Activated T-cell treated with anti-CD3 and anti-CD28 coated beads, Interleukin-2, amount 50 U/mL, for 72 hours (primary cell): ENCODE measurements at regions not wholly inside any gene's neighbourhood (a gene's known extent, or its start where the extent isn't known, plus 50 kb on each side); places are given as distances from the start of the nearest gene placed in this dataset.

ENCODE experiments used
- ATAC-seq, 2 donors: fragments of 150-1000 bp; cut with Tn5 transposase; replicated peaks in 1 of 2; 2 replicates each; pipeline ENCODE4 v1.10.0; 2021; ENCODE audit warnings: moderate library complexity in 2 of 2, mild to moderate bottlenecking in 1 of 2
- DNase-seq, 2 donors: peaks; one replicate each; pipeline ENCODE4 v3.0.0; 2021 to 2022; ENCODE audit warnings: mixed read lengths in 1 of 2
- H3K27ac Mint-ChIP-seq: one replicate; pipeline ENCODE4 v1.8.0; 2022; ENCODE audit warnings: mild to moderate bottlenecking, moderate library complexity, mixed read lengths
- H3K27me3 Mint-ChIP-seq: one replicate; pipeline ENCODE4 v1.8.0; 2022; ENCODE audit warnings: low read depth, mixed read lengths
- H3K36me3 Mint-ChIP-seq, 2 donors: one replicate each; pipeline ENCODE4 v1.8.0; 2022; ENCODE audit warnings: mixed read lengths in 2 of 2, mild to moderate bottlenecking in 1 of 2; ENCODE audit not compliant: insufficient read depth in 2 of 2
- H3K4me1 Mint-ChIP-seq: one replicate; pipeline ENCODE4 v1.8.0; 2022; ENCODE audit warnings: low read depth, mixed read lengths
- H3K4me3 Mint-ChIP-seq, 2 donors: one replicate each; pipeline ENCODE4 v1.8.0; 2022; ENCODE audit warnings: mild to moderate bottlenecking in 2 of 2, mixed read lengths in 2 of 2, moderate library complexity in 2 of 2
- H3K9me3 Mint-ChIP-seq, 2 donors: one replicate each; pipeline ENCODE4 v1.8.0; 2022; ENCODE audit warnings: mixed read lengths in 2 of 2

- H3K4me1 Mint-ChIP-seq, result peaks cover 10% of the 10 kb centered on the region
- no peak overlapping the region for H3K27ac Mint-ChIP-seq
- no peak overlapping the region for H3K4me3 Mint-ChIP-seq
- H3K27me3 Mint-ChIP-seq, result peaks cover 4% of the 10 kb centered on the region
- peaks cover 7 to 15% of the 10 kb centered on the region in 2 donors for H3K9me3 Mint-ChIP-seq
- DNase-seq, result no peak
- no peak for ATAC-seq
- peaks cover 0 to 6% of the 10 kb centered on the region in 2 donors for H3K36me3 Mint-ChIP-seq
Observed at GRCh38 chr3:31039145-31039544, 144.7 kb upstream of the GADL1 start.

- H3K4me3 Mint-ChIP-seq, result no peak overlapping the region
- peaks cover 0 to 6% of the 10 kb centered on the region in 2 donors for H3K36me3 Mint-ChIP-seq
- peaks cover 4% of the 10 kb centered on the region for H3K27me3 Mint-ChIP-seq
- peaks cover 10% of the 10 kb centered on the region for H3K4me1 Mint-ChIP-seq
- peaks cover 7 to 15% of the 10 kb centered on the region in 2 donors for H3K9me3 Mint-ChIP-seq
- H3K27ac Mint-ChIP-seq, result no peak overlapping the region
- ATAC-seq (no peak), DNase-seq (no peak)
Observed at GRCh38 chr3:31041161-31041978, 146.9 kb upstream of the GADL1 start.

GRCh38 chr3:31043184-31043819 lies 148.8 kb upstream of the GADL1 start:
- peaks cover 10% of the 10 kb centered on the region for H3K4me1 Mint-ChIP-seq
- H3K9me3 Mint-ChIP-seq, result peaks cover 7 to 15% of the 10 kb centered on the region in 2 donors
- DNase-seq (peak in 1 of 2 donors; percentile 3), ATAC-seq (peak; percentile 46 to 48)
- H3K27me3 Mint-ChIP-seq, result peaks cover 4% of the 10 kb centered on the region
- peaks cover 0 to 6% of the 10 kb centered on the region in 2 donors for H3K36me3 Mint-ChIP-seq
- no peak overlapping the region for H3K4me3 Mint-ChIP-seq
- no peak overlapping the region for H3K27ac Mint-ChIP-seq

- H3K36me3 Mint-ChIP-seq, result peaks cover 2 to 8% of the 10 kb centered on the region in 2 donors
- ATAC-seq (no peak), DNase-seq (no peak)
- peaks cover 2 to 10% of the 10 kb centered on the region in 2 donors for H3K9me3 Mint-ChIP-seq
- H3K27ac Mint-ChIP-seq, result no peak overlapping the region
- H3K27me3 Mint-ChIP-seq, result no peaks in the 10 kb centered on the region
- H3K4me1 Mint-ChIP-seq, result peaks cover 19% of the 10 kb centered on the region
- H3K4me3 Mint-ChIP-seq, result no peak overlapping the region
Observed at GRCh38 chr3:31047673-31048072, 153.2 kb upstream of the GADL1 start.

GRCh38 chr3:31048143-31048542 lies 153.7 kb upstream of the GADL1 start:
- peaks cover 16% of the 10 kb centered on the region for H3K4me1 Mint-ChIP-seq

GRCh38 chr3:31050296-31050695 lies 155.8 kb upstream of the GADL1 start:
- DNase-seq (peak; percentile 1 to 4), ATAC-seq (peak; percentile 87 to 92)
- Mint-ChIP-seq H3K4me3 (no peak overlapping the region), H3K9me3 (peaks cover 4 to 6% of the 10 kb centered on the region in 2 donors), H3K36me3 (peaks cover 2 to 5% of the 10 kb centered on the region in 2 donors), H3K27me3 (no peaks in the 10 kb centered on the region), H3K27ac (no peak overlapping the region), H3K4me1 (peaks cover 9% of the 10 kb centered on the region)

More at GRCh38 chr3:31048143-31048542, 153.7 kb upstream of the GADL1 start:
- DNase-seq, result no peak
- no peak overlapping the region for H3K27ac Mint-ChIP-seq
- H3K4me3 Mint-ChIP-seq, result no peak overlapping the region
- H3K27me3 Mint-ChIP-seq, result no peaks in the 10 kb centered on the region
- H3K36me3 Mint-ChIP-seq, result peaks cover 2 to 5% of the 10 kb centered on the region in 2 donors
- no peak for ATAC-seq
- H3K9me3 Mint-ChIP-seq, result peaks cover 4 to 9% of the 10 kb centered on the region in 2 donors

- peaks cover 2 to 5% of the 10 kb centered on the region in 2 donors for H3K36me3 Mint-ChIP-seq
Observed at GRCh38 chr3:31051226-31051625, 156.8 kb upstream of the GADL1 start.

GRCh38 chr3:31053299-31053698 lies 158.8 kb upstream of the GADL1 start:
- peaks cover 9% of the 10 kb centered on the region for H3K4me1 Mint-ChIP-seq
- H3K36me3 Mint-ChIP-seq, result peaks cover 2 to 5% of the 10 kb centered on the region in 2 donors
- H3K9me3 Mint-ChIP-seq, result peaks cover 5 to 10% of the 10 kb centered on the region in 2 donors
- no peak overlapping the region for H3K4me3 Mint-ChIP-seq
- ATAC-seq (no peak), DNase-seq (no peak)
- no peak overlapping the region for H3K27ac Mint-ChIP-seq
- H3K27me3 Mint-ChIP-seq, result no peaks in the 10 kb centered on the region

More at GRCh38 chr3:31051226-31051625, 156.8 kb upstream of the GADL1 start:
- peaks cover 5 to 6% of the 10 kb centered on the region in 2 donors for H3K9me3 Mint-ChIP-seq
- no peak overlapping the region for H3K27ac Mint-ChIP-seq
- peaks cover 9% of the 10 kb centered on the region for H3K4me1 Mint-ChIP-seq
- no peak for DNase-seq
- ATAC-seq, result no peak
- no peaks in the 10 kb centered on the region for H3K27me3 Mint-ChIP-seq
- H3K4me3 Mint-ChIP-seq, result no peak overlapping the region

- DNase-seq (no peak), ATAC-seq (no peak)
- H3K4me1 Mint-ChIP-seq, result peaks cover 9% of the 10 kb centered on the region
- H3K4me3 Mint-ChIP-seq, result no peak overlapping the region
- H3K36me3 Mint-ChIP-seq, result peaks cover 5% of the 10 kb centered on the region in 2 donors
- no peak overlapping the region for H3K27ac Mint-ChIP-seq
- no peaks in the 10 kb centered on the region for H3K27me3 Mint-ChIP-seq
- H3K9me3 Mint-ChIP-seq, result peaks cover 8 to 10% of the 10 kb centered on the region in 2 donors
Observed at GRCh38 chr3:31054032-31054431, 159.6 kb upstream of the GADL1 start.

GRCh38 chr3:31055757-31056156 lies 161.3 kb upstream of the GADL1 start:
- Mint-ChIP-seq H3K4me3 (no peak overlapping the region), H3K4me1 (no peaks in the 10 kb centered on the region), H3K27ac (no peak overlapping the region), H3K36me3 (peaks cover 8% of the 10 kb centered on the region in 2 donors), H3K27me3 (no peaks in the 10 kb centered on the region), H3K9me3 (peaks cover 10 to 12% of the 10 kb centered on the region in 2 donors)
- DNase-seq (no peak), ATAC-seq (no peak)

- DNase-seq (no peak), ATAC-seq (no peak)
- no peaks in the 10 kb centered on the region for H3K4me1 Mint-ChIP-seq
- no peaks in the 10 kb centered on the region for H3K27me3 Mint-ChIP-seq
- peaks cover 8% of the 10 kb centered on the region in 2 donors for H3K9me3 Mint-ChIP-seq
- H3K36me3 Mint-ChIP-seq, result peaks cover 7 to 14% of the 10 kb centered on the region in 2 donors
- H3K27ac Mint-ChIP-seq, result no peak overlapping the region
- no peak overlapping the region for H3K4me3 Mint-ChIP-seq
Observed at GRCh38 chr3:31057891-31058290, 163.4 kb upstream of the GADL1 start.

- ATAC-seq, result no peak
- DNase-seq, result no peak
- no peak overlapping the region for H3K27ac Mint-ChIP-seq
- peaks cover 6% of the 10 kb centered on the region for H3K27me3 Mint-ChIP-seq
- H3K4me3 Mint-ChIP-seq, result no peak overlapping the region
- peaks cover 7 to 11% of the 10 kb centered on the region in 2 donors for H3K36me3 Mint-ChIP-seq
- no peaks in the 10 kb centered on the region for H3K4me1 Mint-ChIP-seq
- peaks cover 4 to 6% of the 10 kb centered on the region in 2 donors for H3K9me3 Mint-ChIP-seq
Observed at GRCh38 chr3:31064021-31064420, 169.6 kb upstream of the GADL1 start.

- Mint-ChIP-seq H3K27me3 (peaks cover 6% of the 10 kb centered on the region), H3K4me3 (no peak overlapping the region), H3K27ac (no peak overlapping the region), H3K9me3 (peaks cover 3 to 5% of the 10 kb centered on the region in 2 donors), H3K36me3 (peaks cover 7 to 10% of the 10 kb centered on the region in 2 donors), H3K4me1 (no peaks in the 10 kb centered on the region)
- ATAC-seq, result no peak
- DNase-seq, result no peak
Observed at GRCh38 chr3:31065765-31066164, 171.3 kb upstream of the GADL1 start.
